Body of pancreas (tissue), 4 donors: ENCODE measurements at regions not wholly inside any gene's neighbourhood (a gene's known extent, or its start where the extent isn't known, plus 50 kb on each side); places are given as distances from the start of the nearest gene placed in this dataset.

Experiments
- ATAC-seq: fragments of 150-250 bp; one replicate; pipeline ENCODE4 v1.9.1; 2016
- DNase-seq, 4 donors: peaks; one replicate each; pipeline ENCODE4 v3.0.0-alpha.2; 2019
- H3K27ac ChIP-seq, 4 donors: fragments of 200-600 bp; sonication (generic); 1 replicate in 3 of 4; 2 replicates in 1 of 4; pipeline versions ENCODE4 v1.5.1 to v1.6.1; 2016 to 2019; ENCODE audit warnings: mild to moderate bottlenecking in 1 of 4, mixed read lengths in 1 of 4, moderate library complexity in 1 of 4
- H3K27me3 ChIP-seq, 2 donors: fragments of 200-600 bp; sonication (generic); one replicate each; pipeline ENCODE4 v1.6.0; 2016; ENCODE audit warnings: mild to moderate bottlenecking in 1 of 2
- H3K36me3 ChIP-seq, 2 donors: fragments of 200-600 bp; sonication (generic); replicated peaks in 1 of 2; 2 replicates each; pipeline ENCODE4 v1.5.1; 2016; ENCODE audit warnings: low read depth in 2 of 2; ENCODE audit not compliant: insufficient read depth in 1 of 2
- H3K4me1 ChIP-seq: fragments of 200-600 bp; sonication (generic); one replicate; pipeline ENCODE4 v1.6.0; 2016
- H3K4me3 ChIP-seq, 2 donors: fragments of 200-600 bp; sonication (generic); 1 replicate in 1 of 2; 2 replicates in 1 of 2; pipeline ENCODE4 v1.5.1; 2016 to 2019
- H3K9me3 ChIP-seq, 3 donors: fragments of 200-600 bp; sonication (generic); 1 replicate in 2 of 3; 2 replicates in 1 of 3; pipeline ENCODE4 v1.5.1; 2016
- CTCF ChIP-seq, 7 experiments: fragments of 450-650 bp in 4 of 7; fragments of 200-600 bp in 3 of 7; sonication (generic) in 3 of 7; IDR thresholded peaks; one replicate each; pipeline ENCODE4 v1.5.1; 2016 to 2019; ENCODE audit warnings: antibody characterized with exemption in 7 of 7
- POLR2A ChIP-seq, 3 donors: fragments of 450-650 bp; IDR thresholded peaks; one replicate each; pipeline ENCODE4 v1.6.1; 2016; ENCODE audit warnings: antibody characterized with exemption in 3 of 3, mild to moderate bottlenecking in 2 of 3
- WGBS, 2 donors: methylation state at CpG; one replicate each; pipeline ENCODE4 v1.1.5; 2017; 5-methylcytosine and 5-hydroxymethylcytosine counted together
- intact Hi-C: fragments of 100-400 bp; cut with DNase I; formaldehyde crosslinking; loops from one replicate; pipeline ENCODE4 v1.15.1; 2023

GRCh38 chr11:97414801-97415200 lies 1025.0 kb downstream of the JRKL start:
- TF ChIP-seq CTCF (IDR thresholded peaks at IDR 0.05) (no peak), POLR2A (IDR thresholded peaks at IDR 0.05) (no peak)
- no peak overlapping the region for H3K27ac ChIP-seq
- peaks cover 0 to 2% (median 0%) of the 10 kb centered on the region in 3 donors for H3K9me3 ChIP-seq
- no peaks in the 10 kb centered on the region for H3K36me3 ChIP-seq
- no peaks in the 10 kb centered on the region for H3K27me3 ChIP-seq
- no peaks in the 10 kb centered on the region for H3K4me1 ChIP-seq
- ATAC-seq (no peak), DNase-seq (no peak)
- intact Hi-C loops = no loop called here
- no peak overlapping the region for H3K4me3 ChIP-seq
- WGBS, 2 donors = 40 to 53% methylated on average over 2 of the region's 2 CpGs

- no peaks in the 10 kb centered on the region for H3K4me1 ChIP-seq
- intact Hi-C loops = no loop called here
- H3K9me3 ChIP-seq = no peaks in the 10 kb centered on the region
- H3K27me3 ChIP-seq = no peaks in the 10 kb centered on the region
- H3K4me3 ChIP-seq = no peak overlapping the region
- ATAC-seq (no peak), DNase-seq (no peak)
- H3K36me3 ChIP-seq = no peaks in the 10 kb centered on the region
- TF ChIP-seq POLR2A (IDR thresholded peaks at IDR 0.05) = no peak
- TF ChIP-seq CTCF (IDR thresholded peaks at IDR 0.05) = no peak
- no peak overlapping the region for H3K27ac ChIP-seq
Measured at GRCh38 chr11:97419729-97420128, 1029.9 kb downstream of the JRKL start.

- ATAC-seq (no peak), DNase-seq (no peak)
- Histone ChIP-seq H3K4me3 (no peak overlapping the region), H3K27ac (no peak overlapping the region), H3K27me3 (no peaks in the 10 kb centered on the region), H3K9me3 (no peaks in the 10 kb centered on the region), H3K36me3 (no peaks in the 10 kb centered on the region), H3K4me1 (no peaks in the 10 kb centered on the region)
- intact Hi-C loops = no loop called here
- no peak for TF ChIP-seq POLR2A (IDR thresholded peaks at IDR 0.05)
- TF ChIP-seq CTCF (IDR thresholded peaks at IDR 0.05) = no peak
- WGBS, 2 donors = 59 to 66% methylated on average over 2 of the region's 2 CpGs
Measured at GRCh38 chr11:97428247-97428790, 1038.5 kb downstream of the JRKL start.

GRCh38 chr11:97430877-97431276 lies 1041.1 kb downstream of the JRKL start:
- no peak overlapping the region for H3K27ac ChIP-seq
- no peaks in the 10 kb centered on the region for H3K4me1 ChIP-seq
- WGBS, 2 donors = 15 to 18% methylated on average over 3 of the region's 3 CpGs
- TF ChIP-seq CTCF (IDR thresholded peaks at IDR 0.05) (no peak), POLR2A (IDR thresholded peaks at IDR 0.05) (no peak)
- DNase-seq (no peak), ATAC-seq (no peak)
- no peaks in the 10 kb centered on the region for H3K27me3 ChIP-seq
- intact Hi-C loops = no loop called here
- no peak overlapping the region for H3K4me3 ChIP-seq
- no peaks in the 10 kb centered on the region for H3K36me3 ChIP-seq
- no peaks in the 10 kb centered on the region for H3K9me3 ChIP-seq

- Histone ChIP-seq H3K9me3 (no peaks in the 10 kb centered on the region), H3K36me3 (no peaks in the 10 kb centered on the region), H3K27ac (no peak overlapping the region), H3K4me3 (no peak overlapping the region), H3K4me1 (no peaks in the 10 kb centered on the region), H3K27me3 (no peaks in the 10 kb centered on the region)
- TF ChIP-seq CTCF (IDR thresholded peaks at IDR 0.05) (no peak), POLR2A (IDR thresholded peaks at IDR 0.05) (no peak)
- ATAC-seq = no peak
- no peak for DNase-seq
- WGBS, 2 donors = 39 to 45% methylated on average over 1 of the region's 1 CpG
- intact Hi-C loops = no loop called here
Measured at GRCh38 chr11:97432926-97433325, 1043.1 kb downstream of the JRKL start.
